ENCODE measurements at regions not wholly inside any gene's neighbourhood (a gene's known extent, or its start where the extent isn't known, plus 50 kb on each side); places are given as distances from the start of the nearest gene placed in this dataset.

DNA sequence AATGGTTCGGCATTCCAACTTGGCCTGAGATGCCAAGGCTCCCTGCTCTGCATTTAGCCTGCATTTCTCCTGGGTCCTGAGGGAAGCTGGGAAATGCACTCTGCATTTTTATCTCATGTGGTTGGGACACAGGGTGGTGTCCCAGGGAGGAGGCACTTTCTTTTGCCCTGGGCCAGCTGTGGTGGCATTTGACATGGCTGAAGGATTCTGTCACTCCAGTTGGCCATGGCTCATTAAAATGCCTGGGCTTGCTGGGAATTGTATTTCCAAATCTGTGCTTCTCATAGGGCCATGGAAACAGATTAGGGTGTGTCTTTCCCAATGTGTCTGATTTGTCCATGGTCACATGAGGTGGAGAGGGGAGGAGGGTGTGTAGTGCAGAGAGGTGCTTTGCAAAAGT lies 128.3 kb upstream of the RGMA start:
- DNase-seq: no peak
- no peaks in the 10 kb centered on the region for H3K9me3 ChIP-seq
- H3K36me3 ChIP-seq: no peaks in the 10 kb centered on the region
- H3K27me3 ChIP-seq: no peaks in the 10 kb centered on the region
- H3K27ac ChIP-seq: no peak overlapping the region
- H3K4me1 ChIP-seq: no peaks in the 10 kb centered on the region
- intact Hi-C loops (cut with DNase I): no loop called here
- no peak overlapping the region for H3K4me3 ChIP-seq
- 69 to 91% methylated on average over 1 of the region's 1 CpG for WGBS, 2 donors
- TF ChIP-seq, protein P1, sequence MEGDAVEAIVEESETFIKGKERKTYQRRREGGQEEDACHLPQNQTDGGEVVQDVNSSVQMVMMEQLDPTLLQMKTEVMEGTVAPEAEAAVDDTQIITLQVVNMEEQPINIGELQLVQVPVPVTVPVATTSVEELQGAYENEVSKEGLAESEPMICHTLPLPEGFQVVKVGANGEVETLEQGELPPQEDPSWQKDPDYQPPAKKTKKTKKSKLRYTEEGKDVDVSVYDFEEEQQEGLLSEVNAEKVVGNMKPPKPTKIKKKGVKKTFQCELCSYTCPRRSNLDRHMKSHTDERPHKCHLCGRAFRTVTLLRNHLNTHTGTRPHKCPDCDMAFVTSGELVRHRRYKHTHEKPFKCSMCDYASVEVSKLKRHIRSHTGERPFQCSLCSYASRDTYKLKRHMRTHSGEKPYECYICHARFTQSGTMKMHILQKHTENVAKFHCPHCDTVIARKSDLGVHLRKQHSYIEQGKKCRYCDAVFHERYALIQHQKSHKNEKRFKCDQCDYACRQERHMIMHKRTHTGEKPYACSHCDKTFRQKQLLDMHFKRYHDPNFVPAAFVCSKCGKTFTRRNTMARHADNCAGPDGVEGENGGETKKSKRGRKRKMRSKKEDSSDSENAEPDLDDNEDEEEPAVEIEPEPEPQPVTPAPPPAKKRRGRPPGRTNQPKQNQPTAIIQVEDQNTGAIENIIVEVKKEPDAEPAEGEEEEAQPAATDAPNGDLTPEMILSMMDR (IDR thresholded peaks at IDR 0.05): no peak
- TF ChIP-seq POLR2A (IDR thresholded peaks at IDR 0.05): no peak

DNA sequence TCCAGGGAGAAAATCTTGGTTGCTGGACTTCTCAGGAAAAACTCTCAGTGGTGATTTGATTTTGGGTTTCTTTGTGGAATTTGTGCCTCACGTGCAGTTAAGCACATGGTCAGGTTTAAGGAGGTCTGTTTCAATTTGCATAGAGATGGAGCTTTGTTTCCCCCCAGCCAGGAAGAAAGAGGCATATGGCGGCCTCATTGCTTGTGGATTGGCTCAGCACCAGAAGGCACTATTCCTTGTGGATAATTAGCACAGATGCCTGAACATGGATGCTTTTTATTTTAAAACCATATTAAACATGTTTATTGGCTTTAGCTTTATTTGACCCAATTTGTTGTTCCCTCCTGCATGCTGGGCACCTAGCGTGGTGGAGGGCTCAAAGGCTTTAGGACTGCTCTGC lies 125.1 kb upstream of the RGMA start:
- TF ChIP-seq, protein P1 (IDR thresholded peaks at IDR 0.05): no peak
- no peak for TF ChIP-seq POLR2A (IDR thresholded peaks at IDR 0.05)
- WGBS, 2 donors: 87 to 98% methylated on average over 3 of the region's 3 CpGs
- Histone ChIP-seq H3K4me3 (no peak overlapping the region), H3K27ac (no peak overlapping the region), H3K36me3 (no peaks in the 10 kb centered on the region), H3K27me3 (no peaks in the 10 kb centered on the region), H3K9me3 (no peaks in the 10 kb centered on the region), H3K4me1 (peaks cover 0 to 11% (median 0%) of the 10 kb centered on the region in 3 donors)
- intact Hi-C loops (cut with DNase I): no loop called here
- no peak for DNase-seq

DNA sequence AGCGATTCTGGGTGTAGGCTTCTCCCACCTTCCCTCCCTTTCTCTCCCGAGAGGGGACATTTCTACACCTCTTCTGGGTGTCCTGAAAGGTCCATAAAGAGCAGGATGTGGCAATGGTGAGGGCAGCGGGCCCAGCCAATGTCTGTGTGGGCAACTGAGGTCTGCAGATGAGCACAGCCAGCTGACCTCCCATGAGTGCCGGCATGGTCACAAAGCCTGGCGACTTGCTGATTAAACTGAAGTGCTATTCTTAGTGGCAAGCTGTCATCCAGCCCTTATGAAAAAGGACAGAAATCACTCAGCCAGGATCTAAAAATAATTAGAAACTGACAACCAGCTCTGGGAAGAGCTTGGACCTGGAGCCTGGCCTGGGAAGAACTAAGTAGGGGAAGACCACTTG lies 124.3 kb upstream of the RGMA start:
- intact Hi-C loops (cut with DNase I): no loop called here
- Histone ChIP-seq H3K4me1 (peaks cover 0 to 11% (median 0%) of the 10 kb centered on the region in 3 donors), H3K9me3 (no peaks in the 10 kb centered on the region), H3K4me3 (no peak overlapping the region), H3K27ac (no peak overlapping the region), H3K27me3 (no peaks in the 10 kb centered on the region), H3K36me3 (no peaks in the 10 kb centered on the region)
- DNase-seq: no peak
- 91 to 100% methylated on average over 2 to 3 of the region's 5 CpGs for WGBS, 2 donors
- TF ChIP-seq, protein P1 (IDR thresholded peaks at IDR 0.05): no peak
- no peak for TF ChIP-seq POLR2A (IDR thresholded peaks at IDR 0.05)

DNA sequence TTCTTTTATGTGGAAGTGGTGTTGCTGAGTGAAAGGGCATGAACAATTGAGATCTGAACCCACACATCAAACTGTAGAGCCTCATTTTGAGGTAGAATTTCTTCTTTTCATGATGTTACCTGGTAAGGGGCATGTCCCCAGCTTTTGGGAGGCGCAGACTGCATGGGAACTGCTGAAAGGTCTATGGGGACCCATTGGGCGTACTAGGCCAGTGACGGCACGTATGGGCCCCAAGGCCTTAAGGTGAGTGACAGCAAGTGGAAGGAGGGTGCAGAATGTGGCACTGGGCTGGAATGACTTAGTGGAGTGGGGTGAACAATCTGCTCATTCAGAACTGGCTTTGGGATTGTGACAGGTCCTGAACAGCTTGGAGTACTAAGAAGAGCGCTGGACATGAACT lies 123.6 kb upstream of the RGMA start:
- Histone ChIP-seq H3K9me3 (no peaks in the 10 kb centered on the region), H3K4me1 (peaks cover 0 to 11% (median 0%) of the 10 kb centered on the region in 3 donors), H3K36me3 (no peaks in the 10 kb centered on the region), H3K27ac (no peak overlapping the region), H3K4me3 (no peak overlapping the region), H3K27me3 (no peaks in the 10 kb centered on the region)
- TF ChIP-seq, protein P1 (IDR thresholded peaks at IDR 0.05): no peak
- TF ChIP-seq POLR2A (IDR thresholded peaks at IDR 0.05): no peak
- intact Hi-C loops (cut with DNase I): no loop called here
- WGBS, 2 donors: 73 to 90% methylated on average over 4 of the region's 5 CpGs
- DNase-seq: no peak

DNA sequence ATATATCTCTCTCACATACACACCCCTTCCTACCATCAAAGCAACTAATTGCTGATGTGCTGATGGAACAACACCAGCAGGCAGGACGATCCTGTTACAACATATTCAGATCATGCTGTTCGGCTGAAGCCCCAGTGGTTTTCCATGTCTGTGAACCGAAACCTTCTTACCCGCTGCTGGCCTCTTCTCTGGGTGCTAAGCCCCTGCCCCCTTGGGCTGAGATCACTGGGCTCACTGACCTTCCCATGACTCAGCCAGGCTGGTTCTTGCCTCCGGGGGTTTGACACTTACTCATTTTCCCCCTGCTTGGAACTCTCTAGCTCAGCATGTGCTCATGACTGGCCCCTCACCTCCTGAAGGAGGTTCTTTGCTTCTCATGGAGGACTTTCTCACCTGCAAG lies 122.0 kb upstream of the RGMA start:
- TF ChIP-seq, protein P1 (IDR thresholded peaks at IDR 0.05): no peak
- TF ChIP-seq POLR2A (IDR thresholded peaks at IDR 0.05): no peak
- no peak overlapping the region for H3K27ac ChIP-seq
- H3K4me1 ChIP-seq: peaks cover 0 to 11% (median 0%) of the 10 kb centered on the region in 3 donors
- no peaks in the 10 kb centered on the region for H3K36me3 ChIP-seq
- intact Hi-C loops (cut with DNase I): no loop called here
- no peak for DNase-seq
- WGBS, 2 donors: 44 to 57% methylated on average over 3 to 5 of the region's 5 CpGs
- no peaks in the 10 kb centered on the region for H3K9me3 ChIP-seq
- no peak overlapping the region for H3K4me3 ChIP-seq
- no peaks in the 10 kb centered on the region for H3K27me3 ChIP-seq
